H1 (cell line): ENCODE measurements at regions not wholly inside any gene's neighbourhood (a gene's known extent, or its start where the extent isn't known, plus 50 kb on each side); places are given as distances from the start of the nearest gene placed in this dataset.

ENCODE experiments used
- ATF2 ChIP-seq: IDR thresholded peaks from 2 replicates; pipeline ENCODE4 v1.6.1; 2012; ENCODE audit warnings: low read length, inconsistent platforms
- BACH1 ChIP-seq: IDR thresholded peaks from 2 replicates; pipeline ENCODE4 v1.6.1; 2012; ENCODE audit warnings: low read length, improper control_type of control experiment
- CHD1 ChIP-seq: IDR thresholded peaks from 2 replicates; pipeline ENCODE4 v1.6.1; 2012; ENCODE audit warnings: low read depth, low read length, improper control_type of control experiment
- CTCF ChIP-seq, 3 experiments: IDR thresholded peaks; 1 replicate in 2 of 3; 2 replicates in 1 of 3; pipeline versions ENCODE4 v1.5.1 to v1.6.1; 2011; ENCODE audit warnings: low read length in 3 of 3, mild to moderate bottlenecking in 3 of 3, inconsistent platforms in 2 of 3, low read depth in 1 of 3, moderate library complexity in 1 of 3; ENCODE audit not compliant: insufficient read depth in 1 of 3; ENCODE audit errors: control extremely low read depth in 1 of 3
- EZH2 ChIP-seq: fragments of 200-600 bp; sonication (generic); IDR thresholded peaks from 2 replicates; pipeline ENCODE4 v1.7.1; 2012; ENCODE audit warnings: low read depth, mild to moderate bottlenecking, moderate library complexity, low read length, inconsistent platforms; ENCODE audit not compliant: severe bottlenecking
- GTF2F1 ChIP-seq: IDR thresholded peaks from 2 replicates; pipeline ENCODE4 v1.6.1; 2012; ENCODE audit warnings: low read depth, low read length, improper control_type of control experiment, borderline replicate concordance
- KDM5A ChIP-seq: fragments of 200-600 bp; IDR thresholded peaks from 2 replicates; pipeline ENCODE4 v1.7.1; 2012; ENCODE audit warnings: mild to moderate bottlenecking, low read length, inconsistent platforms, mixed read lengths
- POLR2AphosphoS5 ChIP-seq: IDR thresholded peaks from 2 replicates; pipeline ENCODE4 v1.6.1; 2011; ENCODE audit warnings: low read depth, low read length
- RAD21 ChIP-seq, 2 experiments: IDR thresholded peaks in 1 of 2; conservative IDR thresholded peaks in 1 of 2; 2 replicates each; pipeline ENCODE4 v1.6.1; 2011; ENCODE audit warnings: low read depth in 2 of 2, low read length in 2 of 2, improper control_type of control experiment in 1 of 2, inconsistent platforms in 1 of 2, mild to moderate bottlenecking in 1 of 2, moderate library complexity in 1 of 2
- RNF2 ChIP-seq: fragments of 200-900, 300-1000 bp; sonication (generic); IDR thresholded peaks from 2 replicates; pipeline ENCODE4 v1.7.1; 2016; ENCODE audit warnings: borderline replicate concordance, low read depth, mild to moderate bottlenecking, antibody characterized with exemption, low read length; ENCODE audit not compliant: poor library complexity, severe bottlenecking; ENCODE audit errors: missing control alignments
- YY1 ChIP-seq: IDR thresholded peaks from 2 replicates; pipeline ENCODE4 v1.6.1; 2011; ENCODE audit warnings: low read depth, mild to moderate bottlenecking, low read length

GRCh38 chr7:155868955-155869783 lies 56.9 kb upstream of the SHH start:
- TF ChIP-seq EZH2: no peak
- no peak for TF ChIP-seq RAD21 (IDR thresholded peaks at IDR 0.05 in 1 of 2, conservative IDR thresholded peaks at IDR 0.05 in 1 of 2; ENCODE audit: low read depth in 2 of 2, low read length in 2 of 2)
- no peak for TF ChIP-seq BACH1
- no peak for TF ChIP-seq CTCF (IDR thresholded peaks at IDR 0.05; ENCODE audit: control extremely low read depth in 1 of 3, insufficient read depth in 1 of 3, low read depth in 1 of 3, low read length in 3 of 3)
- no peak for TF ChIP-seq RNF2
- TF ChIP-seq KDM5A: no peak
- no peak for TF ChIP-seq GTF2F1
- TF ChIP-seq ATF2: no peak
- no peak for TF ChIP-seq POLR2AphosphoS5
- no peak for TF ChIP-seq YY1
- no peak for TF ChIP-seq CHD1
